Mononuclear cell (primary cell): ENCODE measurements at regions not wholly inside any gene's neighbourhood (a gene's known extent, or its start where the extent isn't known, plus 50 kb on each side); places are given as distances from the start of the nearest gene placed in this dataset.

ENCODE experiments used
- H3K27me3 ChIP-seq: 2 replicates; pipeline ENCODE4 v1.6.0; 2011; ENCODE audit warnings: low read length, control low read depth; ENCODE audit not compliant: insufficient read depth
- H3K4me1 ChIP-seq: 2 replicates; pipeline ENCODE4 v1.5.1; 2011; ENCODE audit warnings: mild to moderate bottlenecking, low read length, control low read depth; ENCODE audit not compliant: insufficient read depth
- H3K4me3 ChIP-seq: 2 replicates; pipeline ENCODE4 v1.5.1; 2011; ENCODE audit warnings: mild to moderate bottlenecking, low read length, moderate library complexity
- H3K9me3 ChIP-seq: 2 replicates; pipeline ENCODE4 v1.5.1; 2011; ENCODE audit warnings: low read depth, mild to moderate bottlenecking, control low read depth, low read length

DNA sequence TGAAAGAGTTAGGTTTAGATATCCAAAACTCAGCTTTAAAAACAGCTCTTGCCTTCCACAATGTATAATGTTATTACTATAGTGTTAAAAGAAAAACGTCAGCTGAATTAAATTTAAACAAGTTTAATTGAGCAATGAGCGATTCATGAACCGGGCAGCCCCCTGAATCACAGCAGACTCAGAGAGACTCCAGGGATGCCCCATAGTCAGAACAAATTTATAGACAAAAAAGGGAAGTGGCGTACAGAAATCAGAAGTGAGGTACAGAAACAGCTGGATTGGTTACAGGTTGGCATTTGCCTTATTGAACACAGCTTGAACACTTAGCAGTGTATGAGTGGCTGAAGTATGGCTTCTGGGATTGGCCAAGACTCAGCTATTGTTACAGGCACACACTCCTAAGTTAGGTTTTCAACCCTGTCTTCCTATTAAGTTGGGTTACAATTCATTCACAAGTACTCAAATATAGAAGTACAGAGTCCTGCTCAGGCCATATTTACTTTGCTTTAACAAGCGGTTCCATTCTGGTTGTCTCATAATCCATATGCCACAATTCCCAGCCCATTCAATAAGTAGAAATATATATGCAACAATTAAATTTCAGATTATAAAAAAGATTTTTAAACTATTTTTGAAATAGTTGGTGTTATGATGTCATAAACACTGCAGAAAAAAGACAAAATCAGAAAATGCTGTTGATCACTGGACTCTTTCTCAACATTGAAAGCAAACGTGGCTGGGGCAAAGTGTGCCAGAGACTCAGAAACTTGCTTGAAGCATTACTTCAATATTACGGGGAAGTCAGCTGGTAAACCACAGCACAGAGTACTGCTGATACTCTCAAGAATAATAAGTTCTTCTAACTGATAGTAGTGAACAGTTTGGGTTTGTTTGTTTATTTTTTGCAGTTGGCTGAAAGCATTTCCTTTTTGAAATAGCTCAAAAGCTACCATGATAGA, 459.7 kb downstream of the RAB28 start:
- Histone ChIP-seq H3K9me3 (no peaks in the 10 kb centered on the region), H3K27me3 (no peaks in the 10 kb centered on the region), H3K4me3 (no peak overlapping the region), H3K4me1 (no peaks in the 10 kb centered on the region)

DNA sequence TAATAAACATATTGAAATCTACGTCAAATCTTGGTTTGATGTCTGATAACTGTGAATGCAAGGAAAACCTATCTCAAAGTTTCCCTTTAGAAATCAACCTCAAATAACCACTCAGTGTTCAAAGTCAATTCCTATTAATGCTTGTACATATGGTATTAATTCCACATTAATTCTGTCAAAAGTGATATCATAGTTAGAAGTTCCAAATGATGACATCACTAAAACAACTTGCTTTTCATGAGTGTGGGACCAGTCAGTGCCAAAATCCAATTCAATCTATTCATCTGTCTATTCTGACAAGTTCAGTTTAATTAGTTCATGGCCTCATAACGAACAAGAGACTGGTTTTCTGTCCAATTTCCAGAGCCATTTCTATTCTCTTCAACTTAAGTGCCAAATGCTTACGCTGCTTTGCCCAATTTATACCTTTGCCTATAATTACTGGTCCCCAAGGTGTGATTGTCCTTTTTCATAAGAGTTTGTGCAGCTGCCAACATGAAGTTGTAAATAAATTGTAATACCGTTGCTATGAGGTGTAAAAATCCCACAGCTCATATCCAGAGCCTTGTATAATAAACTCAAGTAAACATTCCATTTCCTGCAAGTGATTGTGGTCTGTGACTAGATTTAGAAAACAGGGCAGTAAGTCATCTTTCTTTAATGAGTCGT, 476.2 kb downstream of the RAB28 start:
- Histone ChIP-seq H3K4me1 (no peaks in the 10 kb centered on the region), H3K27me3 (no peaks in the 10 kb centered on the region), H3K9me3 (no peaks in the 10 kb centered on the region)

DNA sequence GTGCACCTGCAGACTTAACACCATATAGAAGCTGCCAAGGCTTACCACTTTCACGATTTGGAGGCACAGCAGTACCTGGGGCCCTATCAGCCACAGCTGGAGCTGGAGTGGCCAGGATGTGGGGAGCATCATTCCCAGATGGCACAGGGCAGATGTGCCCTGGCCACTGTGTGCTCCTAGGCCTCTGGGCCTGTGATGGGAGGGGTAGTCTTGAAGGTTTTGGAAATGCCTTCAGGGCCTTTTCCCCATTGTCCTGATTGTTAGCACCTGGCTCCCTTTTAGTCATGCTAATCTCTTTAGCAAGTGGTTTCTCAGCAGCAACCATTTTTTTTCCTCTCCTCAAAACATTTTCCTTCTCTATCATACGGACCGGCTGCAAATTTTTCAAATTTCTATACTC, 490.2 kb downstream of the RAB28 start:
- Histone ChIP-seq H3K4me3 (no peak overlapping the region), H3K4me1 (no peaks in the 10 kb centered on the region), H3K27me3 (no peaks in the 10 kb centered on the region), H3K9me3 (no peaks in the 10 kb centered on the region)

More for the DNA sequence above, 476.2 kb downstream of the RAB28 start:
- H3K4me3 ChIP-seq, result no peak overlapping the region

DNA sequence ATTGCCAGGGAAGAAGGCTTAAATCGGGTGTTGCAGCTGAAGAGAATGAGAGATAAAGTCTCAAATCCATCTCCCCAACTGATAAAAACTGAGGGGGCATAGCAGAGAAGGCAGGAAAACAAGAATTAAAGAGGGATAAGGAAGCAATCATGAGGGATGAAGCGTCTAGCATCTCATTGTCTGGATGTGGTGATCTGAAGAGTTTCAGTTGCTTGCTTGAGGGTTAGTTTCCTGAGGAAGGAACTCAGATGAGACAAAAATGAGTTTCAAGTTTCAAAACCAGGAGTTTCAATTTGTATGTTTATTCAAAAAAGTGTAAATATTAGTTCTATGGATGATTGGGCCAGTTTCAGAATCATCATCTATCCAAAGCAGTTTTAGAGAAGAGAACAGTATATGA, 496.9 kb downstream of the RAB28 start:
- no peaks in the 10 kb centered on the region for H3K27me3 ChIP-seq
- no peak overlapping the region for H3K4me3 ChIP-seq
- H3K4me1 ChIP-seq, result no peaks in the 10 kb centered on the region
- H3K9me3 ChIP-seq, result no peaks in the 10 kb centered on the region

DNA sequence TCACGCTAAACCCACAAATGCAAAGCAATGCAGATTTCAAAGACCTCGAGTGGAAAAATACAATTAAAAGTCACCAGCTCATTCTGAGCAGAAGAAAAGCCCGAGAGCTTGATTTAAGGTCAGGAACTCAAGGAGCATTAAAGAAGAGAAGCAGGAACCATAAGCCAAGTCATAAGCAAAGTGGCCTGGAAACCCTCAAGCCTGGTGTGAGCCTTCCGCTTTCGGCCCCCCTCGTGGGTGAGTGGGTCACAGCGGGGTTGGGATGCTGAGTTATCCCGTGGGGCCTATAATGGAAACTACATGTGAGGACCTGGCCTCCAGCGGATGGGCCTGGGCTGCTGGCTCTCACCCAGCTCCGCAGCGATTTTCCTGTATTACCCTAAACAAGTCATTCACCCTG, 504.3 kb downstream of the RAB28 start:
- H3K27me3 ChIP-seq, result no peaks in the 10 kb centered on the region
- H3K4me3 ChIP-seq, result no peak overlapping the region
- no peaks in the 10 kb centered on the region for H3K4me1 ChIP-seq
- no peaks in the 10 kb centered on the region for H3K9me3 ChIP-seq

DNA sequence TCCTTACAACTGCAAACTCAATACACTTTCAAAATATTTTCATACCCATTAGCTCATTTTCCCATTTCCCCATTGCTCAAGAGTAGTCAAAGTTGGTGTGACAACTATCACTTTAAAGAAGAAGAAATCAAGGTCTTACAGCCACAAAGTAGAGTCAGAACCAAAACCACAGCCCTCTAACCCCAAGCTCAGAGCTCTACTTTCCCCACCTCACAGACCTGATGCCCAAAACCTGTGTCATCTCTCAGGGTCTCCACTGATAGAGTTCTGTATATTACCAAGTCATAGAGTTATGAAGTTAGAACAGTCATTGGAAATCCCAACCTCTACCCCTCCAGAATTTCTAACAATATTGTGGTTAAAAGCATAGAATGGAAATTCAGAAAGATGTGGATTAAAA, 505.8 kb downstream of the RAB28 start:
- H3K27me3 ChIP-seq, result no peaks in the 10 kb centered on the region
- no peak overlapping the region for H3K4me3 ChIP-seq
- H3K4me1 ChIP-seq, result no peaks in the 10 kb centered on the region

DNA sequence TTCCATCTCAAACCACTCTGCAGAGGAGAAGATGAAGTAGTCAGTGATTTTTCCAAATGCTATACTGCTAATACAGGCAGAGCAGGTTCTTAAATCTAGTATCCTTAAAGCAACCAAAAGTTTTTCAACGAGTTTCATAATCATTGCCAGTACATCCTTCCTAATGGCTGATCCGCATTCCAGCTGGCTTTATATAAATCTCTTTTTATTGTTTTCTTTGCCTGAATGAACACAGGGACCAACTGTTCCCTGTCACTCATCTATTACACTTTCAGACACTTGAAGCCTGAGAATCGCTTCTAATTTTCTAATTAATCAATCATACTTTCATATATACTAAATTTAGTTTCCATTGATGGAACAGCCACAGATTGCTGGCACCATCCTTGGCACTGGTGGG, 508.6 kb downstream of the RAB28 start:
- Histone ChIP-seq H3K9me3 (no peaks in the 10 kb centered on the region), H3K27me3 (no peaks in the 10 kb centered on the region), H3K4me3 (no peak overlapping the region), H3K4me1 (no peaks in the 10 kb centered on the region)

More for the DNA sequence above, 505.8 kb downstream of the RAB28 start:
- H3K9me3 ChIP-seq, result no peaks in the 10 kb centered on the region

DNA sequence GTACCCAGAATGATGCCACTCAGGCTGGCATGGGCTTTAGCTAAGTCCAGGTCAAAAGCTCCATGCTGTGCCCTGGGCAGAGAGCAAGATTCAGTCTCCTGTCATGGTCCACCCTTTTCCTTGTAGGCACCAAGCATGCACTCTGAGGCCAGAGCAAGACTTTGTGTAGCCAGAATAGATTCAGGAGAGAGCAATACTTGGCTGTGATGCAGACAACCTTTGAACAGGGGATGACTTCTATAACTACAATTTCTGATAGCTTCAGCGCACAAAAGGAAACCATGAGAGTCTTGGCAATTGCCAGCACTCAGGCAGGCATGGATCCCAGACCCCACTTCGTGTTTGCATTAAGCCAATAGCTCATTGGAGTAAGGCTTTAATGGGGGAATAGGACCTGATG, 510.6 kb downstream of the RAB28 start:
- H3K4me1 ChIP-seq, result no peaks in the 10 kb centered on the region
- no peaks in the 10 kb centered on the region for H3K9me3 ChIP-seq
- H3K4me3 ChIP-seq, result no peak overlapping the region
- no peaks in the 10 kb centered on the region for H3K27me3 ChIP-seq

DNA sequence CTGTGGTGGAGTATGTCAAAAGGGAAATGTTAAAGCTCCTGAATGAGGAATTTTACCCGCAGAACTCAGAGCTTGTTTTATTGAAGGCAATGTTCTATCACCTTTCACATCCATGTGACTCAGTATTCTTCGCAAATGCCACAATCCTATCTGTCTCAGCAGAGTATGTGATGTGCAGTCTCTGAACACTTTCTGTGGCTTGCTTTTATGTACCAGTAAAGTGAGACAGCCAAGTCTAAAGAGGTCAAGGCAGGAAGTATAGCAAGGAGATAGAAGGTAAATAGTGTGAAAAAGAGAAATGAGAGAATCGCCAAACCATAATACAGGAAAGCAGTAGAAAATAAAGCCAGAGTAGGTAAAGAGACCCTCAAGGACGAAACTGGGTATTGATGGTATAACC, 515.8 kb downstream of the RAB28 start:
- Histone ChIP-seq H3K27me3 (no peaks in the 10 kb centered on the region), H3K4me3 (no peak overlapping the region), H3K4me1 (no peaks in the 10 kb centered on the region), H3K9me3 (no peaks in the 10 kb centered on the region)

DNA sequence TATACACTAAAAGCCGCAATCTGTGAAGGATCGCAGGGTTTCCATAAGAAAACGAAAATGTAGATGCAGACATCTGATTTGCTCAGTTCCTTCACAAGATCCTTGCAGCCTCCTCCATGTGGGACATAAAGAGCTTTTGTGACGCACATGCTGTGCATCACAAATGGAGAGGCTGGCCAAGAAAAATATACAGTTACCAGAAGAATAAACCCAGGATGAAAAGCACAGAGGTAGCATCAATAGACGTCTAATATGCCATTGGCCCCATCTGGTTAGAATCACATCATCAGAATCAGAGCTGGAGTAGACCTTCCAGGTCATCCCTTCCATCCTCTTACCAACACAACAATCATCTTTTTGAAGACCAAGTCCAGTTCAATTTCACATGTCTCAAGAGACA, 517.4 kb downstream of the RAB28 start:
- Histone ChIP-seq H3K27me3 (no peaks in the 10 kb centered on the region), H3K4me3 (no peak overlapping the region)

DNA sequence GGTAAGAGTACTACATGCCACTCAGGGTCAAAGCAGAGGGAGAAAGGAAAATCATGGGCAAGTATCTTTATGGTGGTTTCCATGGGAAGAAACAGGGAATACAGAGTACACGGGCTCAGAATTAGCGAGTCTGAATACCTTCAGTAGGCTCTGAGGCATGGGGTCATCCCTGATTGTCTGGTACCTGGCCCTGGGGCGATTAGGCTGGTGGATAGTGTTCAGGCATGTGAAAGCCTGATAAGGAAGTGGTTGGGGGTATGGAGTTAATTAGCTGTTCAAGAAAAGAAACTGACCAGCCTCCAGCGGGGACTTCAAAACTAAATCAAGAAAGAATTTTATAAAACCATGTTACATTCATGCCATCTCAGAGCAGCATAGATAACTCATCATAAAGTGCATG, 518.8 kb downstream of the RAB28 start:
- H3K4me1 ChIP-seq, result no peaks in the 10 kb centered on the region
- no peaks in the 10 kb centered on the region for H3K27me3 ChIP-seq
- H3K9me3 ChIP-seq, result no peaks in the 10 kb centered on the region
- H3K4me3 ChIP-seq, result no peak overlapping the region

More for the DNA sequence above, 517.4 kb downstream of the RAB28 start:
- H3K4me1 ChIP-seq, result no peaks in the 10 kb centered on the region
- H3K9me3 ChIP-seq, result no peaks in the 10 kb centered on the region

DNA sequence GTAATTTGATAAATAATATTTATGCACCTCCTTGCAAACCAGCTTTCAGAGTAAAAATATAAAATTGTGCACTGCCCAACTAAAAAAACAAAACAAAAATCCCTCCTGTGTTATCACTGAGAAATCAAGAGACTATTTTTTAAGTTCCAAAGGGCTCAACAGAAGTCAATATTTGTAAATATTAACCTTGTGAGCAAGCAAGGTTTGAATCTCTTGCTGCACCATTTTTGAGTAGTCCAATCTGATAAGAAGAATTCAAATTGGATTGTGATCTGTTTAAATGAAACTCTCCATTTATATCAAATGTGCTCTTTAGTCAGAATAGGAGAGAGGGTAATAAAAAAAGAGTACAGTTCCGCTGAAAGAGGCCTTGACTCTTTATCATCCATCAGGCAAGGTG, 520.2 kb downstream of the RAB28 start:
- Histone ChIP-seq H3K4me1 (no peaks in the 10 kb centered on the region), H3K4me3 (no peak overlapping the region), H3K27me3 (no peaks in the 10 kb centered on the region), H3K9me3 (no peaks in the 10 kb centered on the region)

DNA sequence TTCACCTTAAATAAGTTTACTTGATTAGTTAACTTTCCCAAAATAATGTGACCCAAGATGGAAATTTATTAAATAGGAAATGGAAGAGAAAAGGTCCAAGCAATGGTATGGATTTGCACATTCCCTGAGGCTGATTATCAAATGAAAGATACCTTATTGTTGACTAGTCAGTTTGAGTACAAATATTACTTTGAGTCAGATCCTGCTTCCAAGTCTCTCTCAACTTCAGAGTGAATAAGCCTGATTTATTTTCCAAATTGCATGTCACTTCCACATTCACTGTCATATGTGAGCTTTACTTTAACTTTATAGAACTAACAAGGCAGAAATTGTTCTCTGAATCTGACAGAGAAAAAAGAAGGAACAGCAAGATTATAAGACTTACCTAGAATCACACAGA, 520.8 kb downstream of the RAB28 start:
- Histone ChIP-seq H3K4me3 (no peak overlapping the region), H3K4me1 (no peaks in the 10 kb centered on the region), H3K27me3 (no peaks in the 10 kb centered on the region), H3K9me3 (no peaks in the 10 kb centered on the region)

DNA sequence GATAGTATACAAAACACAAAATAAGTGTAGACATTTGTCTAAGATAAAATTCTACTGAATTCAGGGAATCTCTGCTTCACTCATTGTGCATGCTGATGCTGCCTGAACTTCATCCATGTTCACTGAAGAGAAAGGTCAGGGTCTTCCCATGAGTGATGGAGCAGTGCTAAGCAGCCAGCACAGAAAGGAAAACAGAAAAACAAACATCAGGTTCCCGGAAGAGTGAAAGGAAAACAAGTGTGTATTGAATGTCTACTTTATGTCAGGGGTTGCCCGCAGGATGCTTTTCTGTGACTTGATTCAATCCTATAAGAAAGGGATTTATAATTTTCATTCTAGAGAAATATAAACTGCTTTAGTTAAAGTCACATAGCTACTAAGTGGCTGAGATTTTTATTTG, 522.4 kb downstream of the RAB28 start:
- H3K4me1 ChIP-seq, result no peaks in the 10 kb centered on the region
- no peak overlapping the region for H3K4me3 ChIP-seq
- no peaks in the 10 kb centered on the region for H3K9me3 ChIP-seq
- no peaks in the 10 kb centered on the region for H3K27me3 ChIP-seq

DNA sequence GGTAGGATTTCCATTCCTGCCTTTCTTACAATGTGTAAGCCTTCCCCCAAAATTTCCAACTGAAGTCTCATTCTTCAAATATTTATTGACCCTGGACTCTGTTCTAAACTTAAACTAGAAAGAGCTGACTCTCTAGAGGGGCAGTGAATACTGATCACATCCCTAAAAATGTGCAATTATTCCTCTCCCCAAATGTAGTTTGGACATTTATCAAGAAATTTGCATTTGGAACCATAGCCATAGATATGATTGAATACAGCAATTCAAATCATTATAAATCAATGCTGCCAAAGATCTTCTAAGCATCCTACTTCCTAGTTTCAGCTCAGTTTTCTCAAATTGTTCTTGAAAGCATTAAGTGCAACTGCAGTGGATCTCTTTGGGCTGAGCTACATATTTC, 525.7 kb downstream of the RAB28 start:
- H3K4me3 ChIP-seq, result no peak overlapping the region
- no peaks in the 10 kb centered on the region for H3K4me1 ChIP-seq
- H3K9me3 ChIP-seq, result no peaks in the 10 kb centered on the region
- H3K27me3 ChIP-seq, result no peaks in the 10 kb centered on the region

DNA sequence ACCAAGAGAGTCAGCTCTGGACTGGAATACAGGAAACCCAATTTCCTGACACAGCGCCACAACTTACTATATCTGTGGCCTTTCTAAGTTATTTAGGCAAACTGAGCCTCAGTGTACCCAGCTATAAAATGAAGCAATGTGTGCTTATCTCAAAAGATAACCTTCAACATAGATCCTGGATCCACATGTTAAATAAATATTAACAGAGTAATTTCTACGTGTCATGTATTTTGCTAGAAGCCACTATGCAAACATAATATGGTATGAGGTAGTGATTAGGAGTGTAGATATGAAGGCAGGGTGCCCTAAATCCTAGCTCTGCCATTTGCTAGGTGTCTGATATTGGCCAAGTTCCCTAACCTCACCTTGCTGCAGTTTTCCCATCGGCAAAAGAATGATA, 527.0 kb downstream of the RAB28 start:
- H3K27me3 ChIP-seq, result no peaks in the 10 kb centered on the region
- no peaks in the 10 kb centered on the region for H3K4me1 ChIP-seq
- H3K9me3 ChIP-seq, result no peaks in the 10 kb centered on the region
- no peak overlapping the region for H3K4me3 ChIP-seq
